Keratinocyte (primary cell): ENCODE measurements at regions not wholly inside any gene's neighbourhood (a gene's known extent, or its start where the extent isn't known, plus 50 kb on each side); places are given as distances from the start of the nearest gene placed in this dataset.

ENCODE experiments used
- EZH2 ChIP-seq: IDR thresholded peaks from one replicate; pipeline ENCODE4 v1.6.1; 2012; ENCODE audit warnings: inconsistent platforms, mild to moderate bottlenecking, low read length, moderate library complexity
- TF ChIP-seq, protein P1 (sequence below), 3 experiments: IDR thresholded peaks in 1 of 3; conservative IDR thresholded peaks in 1 of 3; optimal IDR thresholded peaks in 1 of 3; 2 replicates in 2 of 3; 3 replicates in 1 of 3; pipeline versions ENCODE3 to v1.5.1; 2011; ENCODE audit warnings: low read length in 3 of 3, mild to moderate bottlenecking in 3 of 3, moderate library complexity in 2 of 3, control low read depth in 1 of 3, inconsistent platforms in 1 of 3; ENCODE audit not compliant: insufficient read depth in 2 of 3; ENCODE audit errors: extremely low read depth in 1 of 3

DNA sequence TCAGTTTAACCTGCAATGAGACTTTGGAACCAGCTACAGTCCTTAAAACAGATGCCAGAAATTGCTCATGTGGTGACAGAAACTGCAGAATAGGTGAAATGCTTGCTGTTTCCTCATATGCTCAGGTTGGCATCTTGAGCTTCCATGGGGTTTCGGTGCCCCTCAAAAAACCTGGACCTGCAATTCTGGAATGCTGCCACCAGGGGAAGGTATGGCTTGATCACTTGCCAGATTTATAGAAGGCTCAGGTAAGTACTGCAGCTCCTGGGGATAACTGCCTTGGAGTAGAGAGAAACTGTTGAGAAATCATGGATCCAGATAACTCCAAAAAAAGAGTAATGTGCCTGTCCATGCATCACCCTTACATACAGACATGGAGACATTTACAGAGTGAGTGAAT, 113.0 kb downstream of the CTTN start:
- TF ChIP-seq, protein P1, sequence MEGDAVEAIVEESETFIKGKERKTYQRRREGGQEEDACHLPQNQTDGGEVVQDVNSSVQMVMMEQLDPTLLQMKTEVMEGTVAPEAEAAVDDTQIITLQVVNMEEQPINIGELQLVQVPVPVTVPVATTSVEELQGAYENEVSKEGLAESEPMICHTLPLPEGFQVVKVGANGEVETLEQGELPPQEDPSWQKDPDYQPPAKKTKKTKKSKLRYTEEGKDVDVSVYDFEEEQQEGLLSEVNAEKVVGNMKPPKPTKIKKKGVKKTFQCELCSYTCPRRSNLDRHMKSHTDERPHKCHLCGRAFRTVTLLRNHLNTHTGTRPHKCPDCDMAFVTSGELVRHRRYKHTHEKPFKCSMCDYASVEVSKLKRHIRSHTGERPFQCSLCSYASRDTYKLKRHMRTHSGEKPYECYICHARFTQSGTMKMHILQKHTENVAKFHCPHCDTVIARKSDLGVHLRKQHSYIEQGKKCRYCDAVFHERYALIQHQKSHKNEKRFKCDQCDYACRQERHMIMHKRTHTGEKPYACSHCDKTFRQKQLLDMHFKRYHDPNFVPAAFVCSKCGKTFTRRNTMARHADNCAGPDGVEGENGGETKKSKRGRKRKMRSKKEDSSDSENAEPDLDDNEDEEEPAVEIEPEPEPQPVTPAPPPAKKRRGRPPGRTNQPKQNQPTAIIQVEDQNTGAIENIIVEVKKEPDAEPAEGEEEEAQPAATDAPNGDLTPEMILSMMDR (optimal IDR thresholded peaks at IDR 0.05 in 1 of 3, IDR thresholded peaks at IDR 0.05 in 1 of 3, conservative IDR thresholded peaks at IDR 0.05 in 1 of 3; ENCODE audit: extremely low read depth in 1 of 3, insufficient read depth in 2 of 3, low read length in 3 of 3) = peak in 1 of 3 experiments; percentile 40
- TF ChIP-seq EZH2 = no peak
